Left ventricle myocardium superior (tissue), 1 donor: ENCODE measurements at regions not wholly inside any gene's neighbourhood (a gene's known extent, or its start where the extent isn't known, plus 50 kb on each side); places are given as distances from the start of the nearest gene placed in this dataset.

Experiments used
- ATAC-seq: fragments of 200-7000 bp; cut with Tn5 transposase; one replicate; pipeline ENCODE4 v1.9.1; 2020; ENCODE audit warnings: mild to moderate bottlenecking, moderate library complexity
- DNase-seq: peaks from one replicate; pipeline ENCODE4 v3.0.0-alpha.2; 2020
- intact Hi-C: fragments of 100-400 bp; cut with micrococcal nuclease; formaldehyde crosslinking; loops from one replicate; pipeline ENCODE4 v1.11.0; 2022
- donor health status: DM: no; HTN: yes; CAD: no; lungs with severe emphysema.

- intact Hi-C loops: no loop called here
- DNase-seq: no peak
- no peak for ATAC-seq
Observed at GRCh38 chr3:177528306-177529070, 331.2 kb upstream of the TBL1XR1 start.

GRCh38 chr3:177529071-177529550 lies 331.8 kb upstream of the TBL1XR1 start:
- no peak for DNase-seq
- intact Hi-C loops: no loop called here
- ATAC-seq: no peak

GRCh38 chr3:177529716-177530335 lies 332.5 kb upstream of the TBL1XR1 start:
- no peak for DNase-seq
- intact Hi-C loops: no loop called here
- peak; percentile 79 for ATAC-seq

GRCh38 chr3:177530908-177531307 lies 333.6 kb upstream of the TBL1XR1 start:
- intact Hi-C loops: no loop called here
- peak; percentile 84 for ATAC-seq
- peak; percentile 57 for DNase-seq

- intact Hi-C loops: no loop called here
Observed at GRCh38 chr3:177536873-177537272, 339.6 kb upstream of the TBL1XR1 start.

GRCh38 chr3:177537612-177538011 lies 340.3 kb upstream of the TBL1XR1 start:
- DNase-seq: no peak
- intact Hi-C loops: no loop called here
- peak; percentile 21 for ATAC-seq

More at GRCh38 chr3:177536873-177537272, 339.6 kb upstream of the TBL1XR1 start:
- no peak for DNase-seq
- ATAC-seq: no peak

- intact Hi-C loops: no loop called here
- ATAC-seq: peak; percentile 98
- DNase-seq: peak; percentile 56
Observed at GRCh38 chr3:177538048-177538749, 340.9 kb upstream of the TBL1XR1 start.

GRCh38 chr3:177538750-177539730 lies 341.8 kb upstream of the TBL1XR1 start:
- intact Hi-C loops: no loop called here
- DNase-seq (no peak), ATAC-seq (no peak)

GRCh38 chr3:177541541-177541940 lies 344.3 kb upstream of the TBL1XR1 start:
- no peak for DNase-seq
- intact Hi-C loops: no loop called here
- no peak for ATAC-seq

GRCh38 chr3:177545964-177546363 lies 348.7 kb upstream of the TBL1XR1 start:
- no peak for ATAC-seq
- no peak for DNase-seq
- intact Hi-C loops: no loop called here

- DNase-seq (no peak), ATAC-seq (no peak)
- intact Hi-C loops: no loop called here
Observed at GRCh38 chr3:177547711-177548350, 350.5 kb upstream of the TBL1XR1 start.

GRCh38 chr3:177550667-177551066 lies 353.4 kb upstream of the TBL1XR1 start:
- no peak for DNase-seq
- no peak for ATAC-seq
- intact Hi-C loops: no loop called here

- DNase-seq (no peak), ATAC-seq (no peak)
- intact Hi-C loops: no loop called here
Observed at GRCh38 chr3:177551431-177551836, 354.2 kb upstream of the TBL1XR1 start.

GRCh38 chr3:177552051-177552450 lies 354.8 kb upstream of the TBL1XR1 start:
- DNase-seq: no peak
- ATAC-seq: no peak
- intact Hi-C loops: no loop called here

GRCh38 chr3:177553012-177553411 lies 355.7 kb upstream of the TBL1XR1 start:
- intact Hi-C loops: no loop called here
- DNase-seq (no peak), ATAC-seq (peak; percentile 26)

GRCh38 chr3:177553579-177553978 lies 356.3 kb upstream of the TBL1XR1 start:
- DNase-seq (no peak), ATAC-seq (no peak)
- intact Hi-C loops: no loop called here

GRCh38 chr3:177554895-177555759 lies 357.8 kb upstream of the TBL1XR1 start:
- intact Hi-C loops: no loop called here
- DNase-seq: no peak
- peak; percentile 75 for ATAC-seq

- DNase-seq (no peak), ATAC-seq (no peak)
- intact Hi-C loops: no loop called here
Observed at GRCh38 chr3:177557548-177557947, 360.3 kb upstream of the TBL1XR1 start.
